Liver (tissue), 7 donors: ENCODE measurements at regions not wholly inside any gene's neighbourhood (a gene's known extent, or its start where the extent isn't known, plus 50 kb on each side); places are given as distances from the start of the nearest gene placed in this dataset.

Experiments
- DNase-seq: peaks from one replicate; pipeline ENCODE4 v3.0.0-alpha.2; 2017; ENCODE audit warnings: low spot score
- H3K27ac ChIP-seq, 2 donors: one replicate each; pipeline ENCODE4 v1.7.0; 2013; ENCODE audit warnings: inconsistent platforms in 2 of 2, low read length in 2 of 2, control low read depth in 1 of 2, low read depth in 1 of 2, mild to moderate bottlenecking in 1 of 2
- H3K27me3 ChIP-seq, 4 donors: one replicate each; pipeline versions ENCODE4 v1.6.1 to v1.7.0; 2013; ENCODE audit warnings: low read length in 3 of 4, inconsistent platforms in 1 of 4, mild to moderate bottlenecking in 1 of 4, moderate library complexity in 1 of 4; ENCODE audit not compliant: control insufficient read depth in 4 of 4, insufficient read depth in 4 of 4
- H3K36me3 ChIP-seq, 4 donors: one replicate each; pipeline versions ENCODE4 v1.6.1 to v1.7.0; 2013; ENCODE audit warnings: low read length in 3 of 4, mild to moderate bottlenecking in 3 of 4, low read depth in 1 of 4, moderate library complexity in 1 of 4; ENCODE audit not compliant: control insufficient read depth in 4 of 4, insufficient read depth in 3 of 4
- H3K4me1 ChIP-seq, 4 donors: one replicate each; pipeline versions ENCODE4 v1.6.1 to v1.7.0; 2013; ENCODE audit warnings: low read length in 3 of 4, mild to moderate bottlenecking in 3 of 4, moderate library complexity in 1 of 4; ENCODE audit not compliant: control insufficient read depth in 4 of 4, insufficient read depth in 4 of 4
- H3K4me3 ChIP-seq, 3 donors: one replicate each; pipeline versions ENCODE4 v1.6.1 to v1.7.0; 2013; ENCODE audit warnings: low read length in 3 of 3, control low read depth in 1 of 3, low read depth in 1 of 3, mild to moderate bottlenecking in 1 of 3
- H3K9ac ChIP-seq, 2 donors: one replicate each; pipeline ENCODE4 v1.7.0; 2013; ENCODE audit warnings: low read length in 2 of 2, mild to moderate bottlenecking in 2 of 2, moderate library complexity in 2 of 2, control low read depth in 1 of 2, low read depth in 1 of 2
- H3K9me3 ChIP-seq, 4 donors: one replicate each; pipeline versions ENCODE4 v1.6.1 to v1.7.0; 2013; ENCODE audit warnings: low read length in 3 of 4; ENCODE audit not compliant: control insufficient read depth in 4 of 4
- EGR1 ChIP-seq, 2 donors: IDR thresholded peaks; 2 replicates each; pipeline ENCODE4 v1.6.1; 2016 to 2018; ENCODE audit warnings: antibody characterized with exemption in 2 of 2, low read depth in 2 of 2
- FOXA1 ChIP-seq: IDR thresholded peaks from 2 replicates; pipeline ENCODE4 v1.6.1; 2016; ENCODE audit warnings: antibody characterized with exemption
- FOXA2 ChIP-seq: IDR thresholded peaks from 2 replicates; pipeline ENCODE4 v1.6.1; 2016; ENCODE audit warnings: antibody characterized with exemption
- HNF4A ChIP-seq, 2 donors: conservative IDR thresholded peaks; 2 replicates each; pipeline ENCODE4 v1.6.1; 2016; ENCODE audit warnings: antibody characterized with exemption in 2 of 2, mild to moderate bottlenecking in 2 of 2
- HNF4G ChIP-seq: IDR thresholded peaks from 2 replicates; pipeline ENCODE4 v1.6.1; 2016; ENCODE audit warnings: antibody characterized with exemption
- JUND ChIP-seq, 2 donors: IDR thresholded peaks; 2 replicates each; pipeline ENCODE4 v1.6.1; 2016; ENCODE audit warnings: antibody characterized with exemption in 2 of 2
- NR2F2 ChIP-seq: IDR thresholded peaks from 2 replicates; pipeline ENCODE4 v1.6.1; 2016; ENCODE audit warnings: antibody characterized with exemption
- RAD21 ChIP-seq, 2 donors: IDR thresholded peaks; 2 replicates each; pipeline ENCODE4 v1.6.1; 2016; ENCODE audit warnings: antibody characterized with exemption in 2 of 2, mild to moderate bottlenecking in 2 of 2
- RXRA ChIP-seq, 2 donors: IDR thresholded peaks; 2 replicates each; pipeline ENCODE4 v1.6.1; 2017 to 2018; ENCODE audit warnings: antibody characterized with exemption in 2 of 2, mild to moderate bottlenecking in 1 of 2
- TAF1 ChIP-seq: conservative IDR thresholded peaks from 2 replicates; pipeline ENCODE4 v1.6.1; 2016; ENCODE audit warnings: antibody characterized with exemption, mild to moderate bottlenecking
- YY1 ChIP-seq: IDR thresholded peaks from 2 replicates; pipeline ENCODE4 v1.6.1; 2016; ENCODE audit warnings: antibody characterized with exemption, mild to moderate bottlenecking
- WGBS: extraction: QIAGEN DNeasy Blood & Tissue Kit; methylation state at CpG from one replicate; pipeline ENCODE4 v1.1.7; 2013; 5-methylcytosine and 5-hydroxymethylcytosine counted together
- TF ChIP-seq, protein P1 (sequence below): IDR thresholded peaks from 2 replicates; pipeline ENCODE4 v1.6.1; 2016; ENCODE audit warnings: antibody characterized with exemption
- TF ChIP-seq, protein P2 (sequence below): IDR thresholded peaks from 2 replicates; pipeline ENCODE4 v1.6.1; 2016; ENCODE audit warnings: antibody characterized with exemption
- TF ChIP-seq, protein P3 (sequence below): IDR thresholded peaks from 2 replicates; pipeline ENCODE4 v1.6.1; 2016; ENCODE audit warnings: antibody characterized with exemption
- donor health status: healthy.
- donor health status: healthy.
- donor health status: healthy.
- donor health status: healthy.

DNA sequence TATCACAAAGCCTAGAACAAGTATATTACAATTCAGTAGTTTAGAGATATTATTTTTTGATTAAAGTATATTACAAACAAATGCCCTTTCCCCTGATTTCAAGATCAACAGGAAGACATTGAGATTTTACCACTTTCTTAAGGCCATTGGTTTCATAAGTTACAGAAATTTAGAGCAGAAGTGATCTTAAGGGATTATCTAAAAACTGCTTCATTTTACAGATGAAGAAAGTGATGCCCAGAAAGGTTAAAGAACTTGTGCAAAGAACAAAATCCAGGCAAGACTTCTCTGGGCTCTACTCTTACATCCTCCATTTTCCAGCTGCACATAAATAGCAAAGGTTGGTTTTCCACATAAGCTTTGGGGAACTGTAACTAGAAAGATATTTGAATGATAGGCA, 87.5 kb downstream of the DUSP6 start:
- no peaks in the 10 kb centered on the region for H3K36me3 ChIP-seq
- no peak overlapping the region for H3K9ac ChIP-seq
- peaks cover 0 to 12% (median 9%) of the 10 kb centered on the region in 4 donors for H3K4me1 ChIP-seq
- TF ChIP-seq, protein P1, sequence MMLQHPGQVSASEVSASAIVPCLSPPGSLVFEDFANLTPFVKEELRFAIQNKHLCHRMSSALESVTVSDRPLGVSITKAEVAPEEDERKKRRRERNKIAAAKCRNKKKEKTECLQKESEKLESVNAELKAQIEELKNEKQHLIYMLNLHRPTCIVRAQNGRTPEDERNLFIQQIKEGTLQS = no peak
- no peak for TF ChIP-seq HNF4G
- no peak for TF ChIP-seq RAD21 (IDR thresholded peaks at IDR 0.05)
- no peak for TF ChIP-seq TAF1
- no peak for TF ChIP-seq HNF4A (conservative IDR thresholded peaks at IDR 0.05)
- no peak for TF ChIP-seq FOXA2
- no peaks in the 10 kb centered on the region for H3K27me3 ChIP-seq
- no peak for DNase-seq
- no peak overlapping the region for H3K4me3 ChIP-seq
- no peak overlapping the region for H3K27ac ChIP-seq
- no peaks in the 10 kb centered on the region for H3K9me3 ChIP-seq

DNA sequence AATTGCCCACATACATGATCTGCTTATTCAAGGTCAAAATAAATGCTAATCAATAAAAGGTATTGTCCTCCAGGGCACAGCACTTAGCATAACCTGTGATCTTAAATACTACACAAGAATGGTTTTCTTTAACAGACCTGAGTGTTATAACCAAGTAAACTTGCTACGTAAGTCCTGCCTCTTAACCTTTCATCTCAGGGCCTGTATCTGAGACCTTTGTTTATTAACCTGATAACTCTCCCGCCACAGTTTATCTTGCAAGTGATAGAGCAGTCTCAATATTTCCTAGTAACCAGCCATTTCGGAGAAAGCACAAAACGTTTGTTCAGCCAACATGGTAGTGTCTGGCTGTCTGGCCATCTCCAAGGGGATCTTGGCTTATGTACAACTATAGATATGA, 88.4 kb downstream of the DUSP6 start:
- DNase-seq = no peak
- Histone ChIP-seq H3K9me3 (no peaks in the 10 kb centered on the region), H3K27ac (no peak overlapping the region), H3K4me1 (peaks cover 0 to 12% (median 9%) of the 10 kb centered on the region in 4 donors), H3K36me3 (no peaks in the 10 kb centered on the region), H3K4me3 (no peak overlapping the region), H3K27me3 (no peaks in the 10 kb centered on the region), H3K9ac (no peak overlapping the region)
- WGBS = 53% methylated on average over 4 of the region's 4 CpGs
- TF ChIP-seq YY1 = no peak
- no peak for TF ChIP-seq FOXA1
- no peak for TF ChIP-seq EGR1 (IDR thresholded peaks at IDR 0.05; ENCODE audit: low read depth in 2 of 2)
- no peak for TF ChIP-seq HNF4G
- no peak for TF ChIP-seq RAD21 (IDR thresholded peaks at IDR 0.05)
- no peak for TF ChIP-seq NR2F2
- no peak for TF ChIP-seq RXRA (IDR thresholded peaks at IDR 0.05)
- no peak for TF ChIP-seq HNF4A (conservative IDR thresholded peaks at IDR 0.05)
- TF ChIP-seq FOXA2 = no peak
- TF ChIP-seq, protein P2, sequence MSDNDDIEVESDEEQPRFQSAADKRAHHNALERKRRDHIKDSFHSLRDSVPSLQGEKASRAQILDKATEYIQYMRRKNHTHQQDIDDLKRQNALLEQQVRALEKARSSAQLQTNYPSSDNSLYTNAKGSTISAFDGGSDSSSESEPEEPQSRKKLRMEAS = no peak

DNA sequence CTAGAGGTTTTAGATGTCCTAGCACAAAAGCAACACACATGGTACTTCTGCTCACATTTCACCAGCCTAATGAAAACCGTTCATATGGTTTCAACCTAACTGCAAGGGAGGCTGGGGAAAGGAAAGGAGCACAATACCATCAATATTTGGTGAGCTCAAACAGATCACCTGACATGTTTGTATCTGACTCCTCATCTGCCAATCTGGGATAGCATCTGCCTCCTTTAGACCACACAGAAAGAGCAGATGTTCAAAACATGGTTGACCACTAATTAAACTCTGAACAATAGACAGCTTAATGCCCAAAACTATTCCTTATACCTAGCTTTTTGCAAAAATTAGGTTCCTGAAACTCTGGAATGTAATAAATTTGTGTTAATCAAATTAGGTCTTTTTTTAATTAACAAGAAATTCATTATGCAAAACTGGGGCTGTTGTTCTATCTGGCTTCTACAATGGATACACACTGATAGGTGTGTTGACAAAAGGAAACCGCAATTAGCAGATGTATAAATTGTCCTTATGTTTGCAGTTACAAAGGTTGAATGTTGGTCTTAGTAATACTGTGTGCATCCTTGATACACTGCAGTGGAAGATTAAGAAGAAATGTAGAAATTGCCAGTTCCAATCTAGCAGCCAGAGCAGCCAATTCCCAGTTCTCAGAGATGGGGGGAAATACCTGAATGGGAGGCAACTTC, 89.3 kb downstream of the DUSP6 start:
- peak overlapping the region in 1 of 2 donors; percentile 78 for H3K27ac ChIP-seq
- H3K9ac ChIP-seq = no peak overlapping the region
- TF ChIP-seq, protein P3, sequence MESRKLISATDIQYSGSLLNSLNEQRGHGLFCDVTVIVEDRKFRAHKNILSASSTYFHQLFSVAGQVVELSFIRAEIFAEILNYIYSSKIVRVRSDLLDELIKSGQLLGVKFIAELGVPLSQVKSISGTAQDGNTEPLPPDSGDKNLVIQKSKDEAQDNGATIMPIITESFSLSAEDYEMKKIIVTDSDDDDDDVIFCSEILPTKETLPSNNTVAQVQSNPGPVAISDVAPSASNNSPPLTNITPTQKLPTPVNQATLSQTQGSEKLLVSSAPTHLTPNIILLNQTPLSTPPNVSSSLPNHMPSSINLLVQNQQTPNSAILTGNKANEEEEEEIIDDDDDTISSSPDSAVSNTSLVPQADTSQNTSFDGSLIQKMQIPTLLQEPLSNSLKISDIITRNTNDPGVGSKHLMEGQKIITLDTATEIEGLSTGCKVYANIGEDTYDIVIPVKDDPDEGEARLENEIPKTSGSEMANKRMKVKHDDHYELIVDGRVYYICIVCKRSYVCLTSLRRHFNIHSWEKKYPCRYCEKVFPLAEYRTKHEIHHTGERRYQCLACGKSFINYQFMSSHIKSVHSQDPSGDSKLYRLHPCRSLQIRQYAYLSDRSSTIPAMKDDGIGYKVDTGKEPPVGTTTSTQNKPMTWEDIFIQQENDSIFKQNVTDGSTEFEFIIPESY = no peak
- TF ChIP-seq JUND (IDR thresholded peaks at IDR 0.05) = no peak
- H3K36me3 ChIP-seq = no peaks in the 10 kb centered on the region
- peaks cover 0 to 3% (median under 1%) of the 10 kb centered on the region in 4 donors for H3K9me3 ChIP-seq
- H3K27me3 ChIP-seq = no peaks in the 10 kb centered on the region
- peaks cover 0 to 12% (median 9%) of the 10 kb centered on the region in 4 donors for H3K4me1 ChIP-seq
- 67% methylated on average over 2 of the region's 2 CpGs for WGBS
- no peak for DNase-seq
- no peak overlapping the region for H3K4me3 ChIP-seq
